Stimulated activated naive B cell treated with anti-CD40 and anti-IgM and Interleukin-4, amounts not matched to agents 10 μg/mL and 1 μg/mL and 100 μg/mL, for 72 hours (primary cell): ENCODE measurements at regions not wholly inside any gene's neighbourhood (a gene's known extent, or its start where the extent isn't known, plus 50 kb on each side); places are given as distances from the start of the nearest gene placed in this dataset.

Source experiments
- ATAC-seq, 2 donors: fragments of 150-1000 bp; cut with Tn5 transposase; replicated peaks; 2 replicates each; pipeline ENCODE4 v1.10.0; 2021; ENCODE audit warnings: moderate library complexity in 1 of 2
- DNase-seq: peaks from one replicate; pipeline ENCODE4 v3.0.0; 2021
- H3K27ac Mint-ChIP-seq: one replicate; pipeline ENCODE4 v1.8.0; 2022; ENCODE audit warnings: mild to moderate bottlenecking, mixed read lengths
- H3K27me3 Mint-ChIP-seq, 2 donors: one replicate each; pipeline ENCODE4 v1.8.0; 2022; ENCODE audit warnings: mixed read lengths in 2 of 2
- H3K36me3 Mint-ChIP-seq, 2 donors: one replicate each; pipeline ENCODE4 v1.8.0; 2022; ENCODE audit warnings: mixed read lengths in 2 of 2, mild to moderate bottlenecking in 1 of 2
- H3K4me1 Mint-ChIP-seq, 2 donors: one replicate each; pipeline ENCODE4 v1.8.0; 2022; ENCODE audit warnings: mixed read lengths in 2 of 2, mild to moderate bottlenecking in 1 of 2
- H3K4me3 Mint-ChIP-seq, 2 donors: one replicate each; pipeline ENCODE4 v1.8.0; 2022; ENCODE audit warnings: mild to moderate bottlenecking in 2 of 2, mixed read lengths in 2 of 2, moderate library complexity in 1 of 2
- H3K9me3 Mint-ChIP-seq, 2 donors: one replicate each; pipeline ENCODE4 v1.8.0; 2022; ENCODE audit warnings: mixed read lengths in 2 of 2, mild to moderate bottlenecking in 1 of 2

GRCh38 chr2:239693330-239693729 lies 292.5 kb upstream of the HDAC4 start:
- ATAC-seq (no peak), DNase-seq (no peak)
- H3K27me3 Mint-ChIP-seq: peaks cover 10 to 13% of the 10 kb centered on the region in 2 donors
- no peaks in the 10 kb centered on the region for H3K36me3 Mint-ChIP-seq
- H3K4me1 Mint-ChIP-seq: no peaks in the 10 kb centered on the region
- no peak overlapping the region for H3K4me3 Mint-ChIP-seq
- no peaks in the 10 kb centered on the region for H3K9me3 Mint-ChIP-seq
- no peak overlapping the region for H3K27ac Mint-ChIP-seq

GRCh38 chr2:239692919-239693318 lies 292.1 kb upstream of the HDAC4 start:
- Mint-ChIP-seq H3K4me3 (no peak overlapping the region), H3K36me3 (no peaks in the 10 kb centered on the region), H3K4me1 (no peaks in the 10 kb centered on the region), H3K27me3 (peaks cover 13 to 17% of the 10 kb centered on the region in 2 donors), H3K27ac (no peak overlapping the region), H3K9me3 (no peaks in the 10 kb centered on the region)
- ATAC-seq (no peak), DNase-seq (no peak)

GRCh38 chr2:239692362-239692851 lies 291.6 kb upstream of the HDAC4 start:
- Mint-ChIP-seq H3K4me3 (no peak overlapping the region), H3K9me3 (no peaks in the 10 kb centered on the region), H3K36me3 (no peaks in the 10 kb centered on the region), H3K27me3 (peaks cover 18 to 22% of the 10 kb centered on the region in 2 donors), H3K27ac (no peak overlapping the region), H3K4me1 (no peaks in the 10 kb centered on the region)
- no peak for DNase-seq
- ATAC-seq: no peak

GRCh38 chr2:239691720-239692119 lies 290.9 kb upstream of the HDAC4 start:
- Mint-ChIP-seq H3K27me3 (peaks cover 18 to 25% of the 10 kb centered on the region in 2 donors), H3K27ac (no peak overlapping the region), H3K9me3 (no peaks in the 10 kb centered on the region), H3K36me3 (no peaks in the 10 kb centered on the region), H3K4me3 (no peak overlapping the region), H3K4me1 (no peaks in the 10 kb centered on the region)
- DNase-seq (no peak), ATAC-seq (no peak)

- Mint-ChIP-seq H3K27me3 (peaks cover 18 to 26% of the 10 kb centered on the region in 2 donors), H3K36me3 (no peaks in the 10 kb centered on the region), H3K4me3 (no peak overlapping the region), H3K9me3 (no peaks in the 10 kb centered on the region), H3K27ac (no peak overlapping the region), H3K4me1 (no peaks in the 10 kb centered on the region)
- DNase-seq (no peak), ATAC-seq (no peak)
These were observed 290.1 kb upstream of the HDAC4 start for GRCh38 chr2:239690651-239691631.

GRCh38 chr2:239689985-239690384 lies 289.2 kb upstream of the HDAC4 start:
- no peak for DNase-seq
- peaks cover 24 to 32% of the 10 kb centered on the region in 2 donors for H3K27me3 Mint-ChIP-seq
- H3K4me1 Mint-ChIP-seq: no peaks in the 10 kb centered on the region
- no peaks in the 10 kb centered on the region for H3K36me3 Mint-ChIP-seq
- no peak overlapping the region for H3K27ac Mint-ChIP-seq
- ATAC-seq: no peak
- H3K9me3 Mint-ChIP-seq: no peaks in the 10 kb centered on the region
- H3K4me3 Mint-ChIP-seq: no peak overlapping the region

- Mint-ChIP-seq H3K4me1 (no peaks in the 10 kb centered on the region), H3K27me3 (peaks cover 27 to 35% of the 10 kb centered on the region in 2 donors), H3K36me3 (no peaks in the 10 kb centered on the region), H3K4me3 (no peak overlapping the region), H3K9me3 (no peaks in the 10 kb centered on the region), H3K27ac (no peak overlapping the region)
- DNase-seq (no peak), ATAC-seq (no peak)
These were observed 288.6 kb upstream of the HDAC4 start for GRCh38 chr2:239689410-239689809.

GRCh38 chr2:239688840-239689239 lies 288.0 kb upstream of the HDAC4 start:
- no peaks in the 10 kb centered on the region for H3K9me3 Mint-ChIP-seq
- no peak for ATAC-seq
- no peak for DNase-seq
- no peaks in the 10 kb centered on the region for H3K36me3 Mint-ChIP-seq
- peaks cover 33 to 41% of the 10 kb centered on the region in 2 donors for H3K27me3 Mint-ChIP-seq
- H3K4me1 Mint-ChIP-seq: no peaks in the 10 kb centered on the region
- no peak overlapping the region for H3K27ac Mint-ChIP-seq
- no peak overlapping the region for H3K4me3 Mint-ChIP-seq

GRCh38 chr2:239688122-239688681 lies 287.4 kb upstream of the HDAC4 start:
- Mint-ChIP-seq H3K4me1 (no peaks in the 10 kb centered on the region), H3K9me3 (no peaks in the 10 kb centered on the region), H3K27ac (no peak overlapping the region)

GRCh38 chr2:239687441-239687840 lies 286.6 kb upstream of the HDAC4 start:
- H3K4me1 Mint-ChIP-seq: no peaks in the 10 kb centered on the region
- no peak overlapping the region for H3K27ac Mint-ChIP-seq
- H3K36me3 Mint-ChIP-seq: no peaks in the 10 kb centered on the region
- H3K4me3 Mint-ChIP-seq: no peak overlapping the region
- peaks cover 2 to 6% of the 10 kb centered on the region in 2 donors for H3K9me3 Mint-ChIP-seq
- DNase-seq: no peak
- ATAC-seq: no peak
- peaks cover 38 to 54% of the 10 kb centered on the region in 2 donors for H3K27me3 Mint-ChIP-seq

More at GRCh38 chr2:239688122-239688681, 287.4 kb upstream of the HDAC4 start:
- Mint-ChIP-seq H3K27me3 (peaks cover 31 to 48% of the 10 kb centered on the region in 2 donors), H3K4me3 (no peak overlapping the region), H3K36me3 (no peaks in the 10 kb centered on the region)
- DNase-seq (no peak), ATAC-seq (peak in 1 of 2 donors; percentile 44)

GRCh38 chr2:239685965-239686364 lies 285.1 kb upstream of the HDAC4 start:
- ATAC-seq: no peak
- Mint-ChIP-seq H3K27ac (no peak overlapping the region), H3K9me3 (peaks cover 2 to 6% of the 10 kb centered on the region in 2 donors), H3K4me3 (no peak overlapping the region), H3K36me3 (no peaks in the 10 kb centered on the region), H3K4me1 (no peaks in the 10 kb centered on the region), H3K27me3 (peaks cover 38 to 54% of the 10 kb centered on the region in 2 donors)
- DNase-seq: no peak

- Mint-ChIP-seq H3K36me3 (no peaks in the 10 kb centered on the region), H3K9me3 (peaks cover 4 to 6% of the 10 kb centered on the region in 2 donors), H3K4me3 (no peak overlapping the region), H3K27ac (no peak overlapping the region), H3K27me3 (peaks cover 38 to 54% of the 10 kb centered on the region in 2 donors), H3K4me1 (no peaks in the 10 kb centered on the region)
- ATAC-seq: no peak
- DNase-seq: no peak
These were observed 284.7 kb upstream of the HDAC4 start for GRCh38 chr2:239685556-239685955.

GRCh38 chr2:239684996-239685395 lies 284.2 kb upstream of the HDAC4 start:
- H3K9me3 Mint-ChIP-seq: peaks cover 5 to 6% of the 10 kb centered on the region in 2 donors
- H3K4me3 Mint-ChIP-seq: no peak overlapping the region
- H3K4me1 Mint-ChIP-seq: no peaks in the 10 kb centered on the region
- H3K27ac Mint-ChIP-seq: no peak overlapping the region
- H3K36me3 Mint-ChIP-seq: no peaks in the 10 kb centered on the region
- peaks cover 38 to 52% of the 10 kb centered on the region in 2 donors for H3K27me3 Mint-ChIP-seq
- DNase-seq (no peak), ATAC-seq (no peak)

GRCh38 chr2:239684271-239684810 lies 283.5 kb upstream of the HDAC4 start:
- no peak for ATAC-seq
- Mint-ChIP-seq H3K27me3 (peaks cover 38 to 47% of the 10 kb centered on the region in 2 donors), H3K9me3 (peaks cover 5 to 6% of the 10 kb centered on the region in 2 donors)

More at GRCh38 chr2:239684271-239684810, 283.5 kb upstream of the HDAC4 start:
- Mint-ChIP-seq H3K36me3 (no peaks in the 10 kb centered on the region), H3K4me1 (no peaks in the 10 kb centered on the region), H3K27ac (no peak overlapping the region), H3K4me3 (no peak overlapping the region)
- DNase-seq: no peak
